ENCODE measurements at regions not wholly inside any gene's neighbourhood (a gene's known extent, or its start where the extent isn't known, plus 50 kb on each side); places are given as distances from the start of the nearest gene placed in this dataset.

GRCh38 chr22:27556371-27556770 is 245.2 kb downstream of the MN1 start:
- TF ChIP-seq GATA2 (IDR thresholded peaks at IDR 0.05; ENCODE audit: low read depth, low read length) (no peak), GATA3 (IDR thresholded peaks at IDR 0.05; ENCODE audit: low read depth, low read length) (no peak)
